Central memory CD8-positive, alpha-beta T cell (primary cell): ENCODE measurements at regions not wholly inside any gene's neighbourhood (a gene's known extent, or its start where the extent isn't known, plus 50 kb on each side); places are given as distances from the start of the nearest gene placed in this dataset.
"Not testable (repeated sequence)": the region's sequence is repeated elsewhere in the genome, so short reads cannot be mapped to it uniquely, and the experiment has no call there.

Experiments
- ATAC-seq: fragments of 150-1000 bp; cut with Tn5 transposase; replicated peaks from 2 replicates; pipeline ENCODE4 v1.10.0; 2022; ENCODE audit warnings: mild to moderate bottlenecking, moderate FRiP score, moderate number of reproducible peaks; ENCODE audit not compliant: poor library complexity, severe bottlenecking; ENCODE audit errors: extremely low read depth
- DNase-seq, 2 donors: peaks; one replicate each; pipeline ENCODE4 v3.0.0; 2021; ENCODE audit warnings: low spot score in 2 of 2
- H3K27ac Mint-ChIP-seq: one replicate; pipeline ENCODE4 v1.8.0; 2022; ENCODE audit warnings: low read depth, mild to moderate bottlenecking, moderate library complexity, mixed read lengths
- H3K27me3 Mint-ChIP-seq: one replicate; pipeline ENCODE4 v1.8.0; 2022; ENCODE audit warnings: mixed read lengths
- H3K36me3 Mint-ChIP-seq: one replicate; pipeline ENCODE4 v1.8.0; 2022; ENCODE audit warnings: mild to moderate bottlenecking, moderate library complexity, mixed read lengths; ENCODE audit not compliant: insufficient read depth
- H3K4me1 Mint-ChIP-seq: one replicate; pipeline ENCODE4 v1.8.0; 2022; ENCODE audit warnings: mixed read lengths
- H3K4me3 Mint-ChIP-seq: one replicate; pipeline ENCODE4 v1.8.0; 2022; ENCODE audit warnings: mild to moderate bottlenecking, moderate library complexity, mixed read lengths
- H3K9me3 Mint-ChIP-seq: one replicate; pipeline ENCODE4 v1.8.0; 2022; ENCODE audit warnings: mixed read lengths

DNA sequence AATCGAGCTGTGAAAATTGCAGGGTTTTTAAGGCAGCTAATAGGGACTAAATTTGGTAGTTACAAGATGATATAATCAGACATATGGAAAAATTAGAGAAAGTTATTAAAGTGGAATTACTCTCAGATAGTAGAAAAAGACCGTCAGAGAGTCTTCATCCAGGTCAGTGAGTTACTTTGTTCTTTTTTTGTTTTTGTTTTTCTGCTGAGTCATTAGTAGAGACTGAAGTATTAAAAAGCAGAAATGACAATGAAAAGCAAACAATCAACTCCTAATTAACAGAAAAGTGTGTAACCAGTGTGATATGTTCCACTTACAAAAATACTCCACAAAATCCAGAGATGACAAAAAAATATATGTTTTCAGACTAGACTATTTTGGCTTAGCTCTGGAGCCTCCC lies 480.4 kb upstream of the COX7C start:
- ATAC-seq (no peak), DNase-seq (no peak)
- no peaks in the 10 kb centered on the region for H3K4me1 Mint-ChIP-seq
- no peak overlapping the region for H3K4me3 Mint-ChIP-seq
- H3K27ac Mint-ChIP-seq = no peak overlapping the region
- H3K36me3 Mint-ChIP-seq = peaks cover 2% of the 10 kb centered on the region
- peaks cover 11% of the 10 kb centered on the region for H3K9me3 Mint-ChIP-seq
- no peaks in the 10 kb centered on the region for H3K27me3 Mint-ChIP-seq

DNA sequence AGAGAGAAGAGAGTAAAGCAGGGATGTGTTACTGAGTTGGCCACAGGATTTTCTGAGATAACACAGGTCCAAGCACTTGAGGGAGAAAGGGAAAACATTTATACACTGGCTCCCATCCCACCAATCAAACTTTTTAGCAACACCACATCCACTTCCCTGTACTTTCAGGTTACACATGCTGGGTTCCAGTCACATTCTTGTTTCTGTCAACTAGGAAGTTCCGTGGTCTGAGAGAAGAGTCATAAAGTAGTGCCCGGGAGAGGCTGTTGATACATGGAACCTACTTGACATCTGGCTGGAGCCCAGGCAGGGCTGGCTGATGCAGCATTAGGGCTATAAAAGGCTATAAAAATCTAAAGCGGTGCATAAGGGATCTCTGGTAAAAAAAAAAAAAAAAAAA lies 473.9 kb upstream of the COX7C start:
- Mint-ChIP-seq H3K9me3 (peaks cover 42% of the 10 kb centered on the region), H3K4me3 (no peak overlapping the region), H3K27ac (no peak overlapping the region), H3K27me3 (no peaks in the 10 kb centered on the region), H3K36me3 (no peaks in the 10 kb centered on the region), H3K4me1 (no peaks in the 10 kb centered on the region)
- no peak for ATAC-seq
- DNase-seq = no peak

DNA sequence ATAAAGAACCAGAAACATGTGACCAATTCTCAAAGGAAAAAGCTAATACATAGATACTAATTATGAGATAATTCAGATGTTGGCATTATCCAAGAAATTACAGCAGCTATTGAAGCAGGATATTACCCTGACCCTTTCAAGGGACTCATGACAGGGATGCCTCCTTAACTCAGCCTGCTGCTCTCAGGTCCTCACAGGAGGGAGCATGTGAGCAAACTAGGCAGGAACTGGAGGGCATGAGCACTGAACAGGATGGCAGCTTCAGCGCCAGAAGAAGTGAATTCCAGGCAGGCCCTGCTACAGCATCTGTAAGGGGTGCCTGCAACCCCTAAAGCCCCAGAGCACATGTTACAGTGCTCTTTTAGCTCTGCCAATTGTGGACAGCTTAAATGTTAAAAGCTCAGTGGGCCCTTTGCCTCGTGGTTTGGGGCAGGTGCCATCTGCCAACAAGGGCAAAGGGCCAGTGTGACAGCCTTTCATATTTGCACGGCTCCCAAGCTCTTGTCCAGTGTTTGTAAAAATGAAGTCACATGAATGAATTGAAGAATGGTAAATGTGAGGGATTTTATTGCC lies 464.7 kb upstream of the COX7C start:
- Mint-ChIP-seq H3K4me1 (no peaks in the 10 kb centered on the region), H3K4me3 (no peak overlapping the region)

DNA sequence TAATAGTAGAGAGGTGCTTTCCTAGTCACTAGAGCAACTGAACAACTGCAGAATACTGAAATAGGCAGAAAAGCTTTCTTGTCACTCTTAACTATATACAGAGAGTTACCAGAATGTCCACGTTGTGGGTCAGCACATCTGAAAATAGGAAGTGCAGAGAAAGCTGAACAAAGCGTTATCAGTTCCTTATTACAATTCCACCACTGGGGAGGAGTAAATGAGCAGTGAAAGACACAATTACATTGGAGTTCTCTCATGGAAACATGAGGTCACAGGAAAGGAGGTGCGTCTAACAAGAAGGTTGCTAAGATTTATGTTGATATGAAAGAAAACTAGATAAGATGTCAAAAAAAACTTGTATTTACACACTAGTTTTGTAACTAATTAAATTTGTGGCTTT lies 461.9 kb upstream of the COX7C start:
- ATAC-seq (no peak), DNase-seq (no peak)
- no peak overlapping the region for H3K4me3 Mint-ChIP-seq
- H3K36me3 Mint-ChIP-seq = no peaks in the 10 kb centered on the region
- H3K4me1 Mint-ChIP-seq = no peaks in the 10 kb centered on the region
- no peak overlapping the region for H3K27ac Mint-ChIP-seq
- peaks cover 9% of the 10 kb centered on the region for H3K9me3 Mint-ChIP-seq
- no peaks in the 10 kb centered on the region for H3K27me3 Mint-ChIP-seq

More for the DNA sequence above, 464.7 kb upstream of the COX7C start:
- no peaks in the 10 kb centered on the region for H3K27me3 Mint-ChIP-seq
- H3K27ac Mint-ChIP-seq = no peak overlapping the region
- ATAC-seq (no peak), DNase-seq (no peak)
- peaks cover 8% of the 10 kb centered on the region for H3K9me3 Mint-ChIP-seq
- no peaks in the 10 kb centered on the region for H3K36me3 Mint-ChIP-seq

DNA sequence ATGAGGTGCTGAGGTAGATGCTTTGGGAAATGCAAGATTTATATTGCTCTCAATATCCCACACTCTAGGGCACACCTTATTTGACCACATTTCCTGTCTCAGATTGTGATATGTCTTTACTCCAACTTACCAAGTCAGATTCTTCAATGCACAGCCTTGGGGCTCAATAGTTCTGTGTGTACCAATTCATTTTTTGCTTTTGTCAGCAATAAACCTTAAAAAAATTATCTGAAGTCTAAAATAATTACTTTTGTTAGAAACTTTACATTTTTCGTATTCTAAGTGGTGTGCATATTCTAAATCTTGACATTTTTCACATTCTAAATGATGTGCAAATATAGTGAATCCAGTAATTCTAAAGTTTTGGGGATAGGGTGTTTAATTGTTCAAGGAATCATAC lies 447.5 kb upstream of the COX7C start:
- ATAC-seq (no peak), DNase-seq (no peak)
- H3K36me3 Mint-ChIP-seq = no peaks in the 10 kb centered on the region
- no peaks in the 10 kb centered on the region for H3K4me1 Mint-ChIP-seq
- no peak overlapping the region for H3K4me3 Mint-ChIP-seq
- peaks cover 5% of the 10 kb centered on the region for H3K9me3 Mint-ChIP-seq
- H3K27ac Mint-ChIP-seq = no peak overlapping the region
- H3K27me3 Mint-ChIP-seq = no peaks in the 10 kb centered on the region

DNA sequence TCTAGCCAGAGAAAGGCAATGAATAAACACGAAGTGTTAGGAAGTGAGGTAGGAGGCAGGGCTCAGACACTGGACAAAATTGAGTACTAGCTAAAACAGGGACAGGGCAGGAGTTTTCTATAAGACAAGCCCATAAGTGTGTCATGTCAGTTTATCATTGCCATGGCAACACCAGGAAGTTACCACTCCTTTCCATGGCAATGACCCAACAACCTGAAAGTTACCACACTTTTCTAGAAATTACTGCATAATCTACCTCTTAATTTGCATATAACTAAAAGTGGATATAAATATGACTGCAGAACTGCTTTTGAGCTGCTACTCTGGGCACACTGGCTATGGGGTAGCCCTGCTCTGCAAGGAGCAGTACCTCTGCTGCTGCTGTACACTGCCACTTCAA lies 442.5 kb upstream of the COX7C start:
- DNase-seq (no peak), ATAC-seq (no peak)
- Mint-ChIP-seq H3K27me3 (no peaks in the 10 kb centered on the region), H3K4me3 (no peak overlapping the region), H3K9me3 (peaks cover 12% of the 10 kb centered on the region), H3K4me1 (no peaks in the 10 kb centered on the region), H3K36me3 (no peaks in the 10 kb centered on the region), H3K27ac (no peak overlapping the region)

DNA sequence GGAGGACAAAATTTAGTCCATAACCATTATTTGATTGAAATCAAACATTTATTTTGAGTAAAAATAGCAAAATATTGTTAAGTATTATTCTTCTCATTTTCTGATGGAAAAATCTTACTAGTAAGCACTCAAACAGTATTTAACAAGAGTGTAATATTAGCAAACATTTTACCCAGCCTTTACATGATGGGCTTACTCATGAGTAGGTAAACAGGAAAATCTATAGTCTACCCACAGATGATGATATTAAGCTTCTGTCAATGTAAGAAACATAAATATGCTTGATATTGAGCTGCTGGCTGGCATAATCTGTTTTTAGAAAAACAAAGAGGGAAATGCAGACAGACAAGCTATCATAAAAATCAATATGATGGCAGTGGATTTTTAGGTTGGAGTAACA lies 418.5 kb upstream of the COX7C start:
- H3K27me3 Mint-ChIP-seq = no peaks in the 10 kb centered on the region
- no peak overlapping the region for H3K4me3 Mint-ChIP-seq
- H3K27ac Mint-ChIP-seq = no peak overlapping the region
- H3K4me1 Mint-ChIP-seq = no peaks in the 10 kb centered on the region
- peaks cover 4% of the 10 kb centered on the region for H3K9me3 Mint-ChIP-seq
- peaks cover 2% of the 10 kb centered on the region for H3K36me3 Mint-ChIP-seq
- ATAC-seq (no peak), DNase-seq (no peak)

DNA sequence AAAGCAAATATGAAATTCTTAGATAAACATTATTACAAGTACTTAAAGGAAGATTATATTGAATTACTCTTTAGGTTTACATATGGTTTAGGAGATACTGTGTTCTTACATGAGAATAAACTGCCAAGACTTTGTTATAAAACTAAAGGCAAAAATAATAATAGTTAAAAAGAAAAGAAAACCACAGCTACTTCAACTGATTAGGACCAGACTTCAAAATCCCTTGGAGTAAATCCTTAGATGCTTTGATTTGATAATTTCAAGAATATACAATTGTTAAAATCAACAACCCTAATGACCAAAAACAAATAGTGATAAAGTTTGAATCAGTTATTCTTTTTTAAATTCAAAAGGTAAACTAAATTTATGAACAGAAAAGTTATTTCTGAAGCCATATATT lies 389.6 kb upstream of the COX7C start:
- Mint-ChIP-seq H3K36me3 (no peaks in the 10 kb centered on the region), H3K9me3 (peaks cover 13% of the 10 kb centered on the region), H3K4me1 (no peaks in the 10 kb centered on the region), H3K27ac (no peak overlapping the region), H3K4me3 (no peak overlapping the region), H3K27me3 (no peaks in the 10 kb centered on the region)
- no peak for ATAC-seq
- DNase-seq = no peak

DNA sequence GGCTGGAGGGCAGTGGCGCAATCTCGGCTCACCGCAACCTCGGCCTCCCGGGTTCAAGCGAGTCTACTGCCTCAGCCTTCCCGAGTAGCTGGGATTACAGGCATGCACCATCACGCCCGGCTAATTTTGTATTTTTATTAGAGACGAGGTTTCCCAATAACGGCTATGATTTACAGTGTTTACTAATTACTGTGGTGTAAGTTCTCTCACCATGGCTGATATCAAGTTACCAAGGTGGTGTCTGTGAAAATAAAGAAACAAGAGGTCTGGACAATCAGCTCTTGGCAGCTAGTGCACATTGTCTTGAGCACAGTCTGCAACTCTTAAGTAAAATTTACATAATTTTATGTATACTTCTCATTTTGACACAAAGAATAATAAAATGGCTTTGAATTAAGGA lies 385.5 kb upstream of the COX7C start:
- Mint-ChIP-seq H3K4me3 (no peak overlapping the region), H3K4me1 (no peaks in the 10 kb centered on the region), H3K27me3 (no peaks in the 10 kb centered on the region), H3K27ac (no peak overlapping the region), H3K9me3 (no peaks in the 10 kb centered on the region), H3K36me3 (no peaks in the 10 kb centered on the region)
- no peak for DNase-seq
- no peak for ATAC-seq

DNA sequence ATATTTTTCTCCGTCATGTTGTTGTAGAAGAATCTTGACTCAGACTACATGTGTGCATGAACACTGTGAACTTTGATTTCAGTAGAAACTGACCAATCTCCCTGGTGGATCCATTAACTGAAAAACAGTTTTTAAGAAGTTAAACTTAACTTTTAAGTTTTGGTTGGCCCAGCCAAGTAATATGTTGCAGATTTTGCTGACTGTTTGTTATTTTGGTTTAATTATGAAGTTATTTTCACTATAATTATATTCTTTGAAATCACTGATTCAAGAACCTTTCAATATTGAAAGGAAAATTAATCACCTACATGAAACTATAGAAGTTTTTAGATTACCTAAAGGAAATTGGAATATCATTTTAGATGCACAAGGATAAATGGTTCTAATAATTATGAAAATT lies 373.6 kb upstream of the COX7C start:
- Mint-ChIP-seq H3K27me3 (no peaks in the 10 kb centered on the region), H3K4me1 (no peaks in the 10 kb centered on the region)

DNA sequence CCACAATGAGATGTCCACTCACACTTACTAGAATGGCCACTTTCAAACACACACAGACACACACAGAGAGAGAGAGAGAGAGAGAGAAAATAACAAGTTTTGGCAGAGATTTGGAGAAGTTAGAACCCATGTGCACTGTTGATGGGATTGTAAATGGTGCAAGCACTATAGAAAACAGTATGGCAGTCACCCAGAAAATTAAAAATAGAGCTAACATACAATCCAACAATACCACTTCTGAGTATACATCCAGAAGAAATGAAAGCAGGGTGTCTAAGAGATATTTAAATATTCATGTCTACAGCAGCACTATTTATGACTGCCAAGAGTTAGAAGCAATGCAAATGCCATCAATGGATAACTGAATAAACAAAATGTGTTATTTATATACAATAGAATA lies 359.9 kb upstream of the COX7C start:
- no peak overlapping the region for H3K4me3 Mint-ChIP-seq
- H3K27ac Mint-ChIP-seq = no peak overlapping the region
- no peak for ATAC-seq
- H3K9me3 Mint-ChIP-seq = peaks cover 5% of the 10 kb centered on the region
- no peak for DNase-seq
- H3K4me1 Mint-ChIP-seq = no peaks in the 10 kb centered on the region
- H3K36me3 Mint-ChIP-seq = no peaks in the 10 kb centered on the region
- H3K27me3 Mint-ChIP-seq = no peaks in the 10 kb centered on the region

More for the DNA sequence above, 373.6 kb upstream of the COX7C start:
- H3K36me3 Mint-ChIP-seq = peaks cover 3% of the 10 kb centered on the region
- no peak overlapping the region for H3K27ac Mint-ChIP-seq
- no peak overlapping the region for H3K4me3 Mint-ChIP-seq
- no peaks in the 10 kb centered on the region for H3K9me3 Mint-ChIP-seq
- no peak for DNase-seq
- ATAC-seq = no peak

DNA sequence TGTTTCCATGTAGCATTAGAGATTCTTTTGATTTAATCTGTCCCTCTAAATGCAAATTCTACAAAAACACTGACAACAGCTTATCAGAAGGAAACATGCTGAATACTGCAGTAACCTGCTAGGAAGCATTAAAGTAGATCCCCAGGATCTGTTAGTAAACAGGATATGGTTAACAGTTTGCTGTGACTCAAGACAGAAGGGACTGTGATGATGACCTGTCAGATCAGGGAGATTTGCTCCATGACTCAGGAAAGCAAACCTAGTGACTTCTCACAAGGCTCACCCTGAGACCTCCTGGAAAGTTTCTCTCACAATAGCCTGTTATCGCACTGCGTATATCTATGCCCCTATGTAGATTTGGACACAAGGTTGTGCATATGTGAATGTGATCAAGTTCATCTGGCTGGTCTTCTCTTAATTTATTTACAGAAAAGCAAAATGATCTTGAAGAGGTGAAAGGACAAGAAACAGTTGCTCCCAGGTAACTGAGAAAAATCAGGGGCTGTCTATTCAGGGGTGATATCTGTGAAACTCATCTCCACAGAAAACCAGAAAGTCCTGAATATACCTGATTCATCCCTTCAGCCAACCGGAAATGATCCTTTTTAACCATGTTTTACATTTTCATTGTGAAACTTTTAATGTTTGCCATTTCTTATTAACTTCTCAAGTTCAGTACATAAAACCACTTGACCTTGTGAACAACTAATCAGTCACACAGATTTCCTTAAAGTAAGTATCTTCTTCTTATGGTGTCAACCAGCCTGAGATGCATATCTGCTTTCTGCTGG lies 333.1 kb upstream of the COX7C start:
- H3K9me3 Mint-ChIP-seq, ATAC-seq, DNase-seq, H3K4me3 Mint-ChIP-seq, H3K27ac Mint-ChIP-seq, H3K36me3 Mint-ChIP-seq, H3K4me1 Mint-ChIP-seq, H3K27me3 Mint-ChIP-seq: not testable (repeated sequence)

DNA sequence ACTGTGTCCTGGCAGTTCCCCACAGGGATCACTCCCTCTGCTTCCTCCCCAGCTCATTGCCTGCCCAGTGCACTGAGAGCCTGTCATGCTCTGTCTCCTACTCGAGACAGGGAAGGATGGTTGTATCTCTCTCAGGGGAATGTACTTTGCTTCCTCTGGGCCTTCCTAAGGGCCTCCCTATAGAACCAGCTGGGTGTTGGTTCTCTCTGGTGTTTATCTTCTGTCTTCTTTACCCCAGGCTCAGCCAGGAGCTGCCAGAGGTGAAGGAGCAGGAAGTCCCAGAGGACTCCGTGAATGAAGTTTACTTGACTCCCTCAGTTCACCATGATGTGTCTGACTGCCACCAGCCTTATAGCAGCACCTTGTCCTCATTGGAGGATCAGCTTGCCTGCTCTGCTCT lies 330.3 kb upstream of the COX7C start:
- H3K9me3 Mint-ChIP-seq, H3K27me3 Mint-ChIP-seq, H3K4me3 Mint-ChIP-seq, ATAC-seq, H3K4me1 Mint-ChIP-seq, DNase-seq, H3K27ac Mint-ChIP-seq, H3K36me3 Mint-ChIP-seq: not testable (repeated sequence)
